Fibroblast of the aortic adventitia (primary cell): ENCODE measurements at regions not wholly inside any gene's neighbourhood (a gene's known extent, or its start where the extent isn't known, plus 50 kb on each side); places are given as distances from the start of the nearest gene placed in this dataset.
"Not testable (repeated sequence)": the region's sequence is repeated elsewhere in the genome, so short reads cannot be mapped to it uniquely, and the experiment has no call there.

Experiments
- DNase-seq: peaks from one replicate; pipeline ENCODE4 v3.0.0-alpha.2; 2010; ENCODE audit warnings: low read depth
- H3K4me3 ChIP-seq: 2 replicates; pipeline ENCODE4 v1.5.1; 2011; ENCODE audit warnings: low read depth, mild to moderate bottlenecking, control low read depth, low read length, moderate library complexity
- TF ChIP-seq, protein P1 (sequence below): IDR thresholded peaks from 2 replicates; pipeline ENCODE4 v1.5.1; 2011; ENCODE audit warnings: mild to moderate bottlenecking, low read length, control low read depth, inconsistent platforms; ENCODE audit not compliant: insufficient read depth

DNA sequence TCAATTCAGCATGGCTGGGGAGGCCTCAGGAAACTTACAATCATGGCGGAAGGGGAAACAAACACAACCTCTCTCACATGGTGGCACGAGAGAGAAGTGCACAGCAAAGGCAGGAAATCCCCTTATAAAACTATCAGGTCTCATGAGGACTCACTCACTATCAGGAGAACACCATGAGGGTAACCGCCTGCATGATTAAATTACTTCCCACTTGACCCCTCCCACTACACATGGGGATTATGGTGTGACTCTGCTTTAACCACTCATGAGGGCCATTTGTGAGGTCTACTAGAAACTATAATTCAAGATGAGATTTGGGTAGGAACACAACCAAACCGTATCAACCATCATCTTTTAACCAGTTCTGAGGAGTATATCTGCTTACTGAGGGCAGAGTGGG is 387.4 kb upstream of the NFIA start:
- TF ChIP-seq, protein P1, sequence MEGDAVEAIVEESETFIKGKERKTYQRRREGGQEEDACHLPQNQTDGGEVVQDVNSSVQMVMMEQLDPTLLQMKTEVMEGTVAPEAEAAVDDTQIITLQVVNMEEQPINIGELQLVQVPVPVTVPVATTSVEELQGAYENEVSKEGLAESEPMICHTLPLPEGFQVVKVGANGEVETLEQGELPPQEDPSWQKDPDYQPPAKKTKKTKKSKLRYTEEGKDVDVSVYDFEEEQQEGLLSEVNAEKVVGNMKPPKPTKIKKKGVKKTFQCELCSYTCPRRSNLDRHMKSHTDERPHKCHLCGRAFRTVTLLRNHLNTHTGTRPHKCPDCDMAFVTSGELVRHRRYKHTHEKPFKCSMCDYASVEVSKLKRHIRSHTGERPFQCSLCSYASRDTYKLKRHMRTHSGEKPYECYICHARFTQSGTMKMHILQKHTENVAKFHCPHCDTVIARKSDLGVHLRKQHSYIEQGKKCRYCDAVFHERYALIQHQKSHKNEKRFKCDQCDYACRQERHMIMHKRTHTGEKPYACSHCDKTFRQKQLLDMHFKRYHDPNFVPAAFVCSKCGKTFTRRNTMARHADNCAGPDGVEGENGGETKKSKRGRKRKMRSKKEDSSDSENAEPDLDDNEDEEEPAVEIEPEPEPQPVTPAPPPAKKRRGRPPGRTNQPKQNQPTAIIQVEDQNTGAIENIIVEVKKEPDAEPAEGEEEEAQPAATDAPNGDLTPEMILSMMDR: no peak
- H3K4me3 ChIP-seq: no peak overlapping the region
- no peak for DNase-seq

DNA sequence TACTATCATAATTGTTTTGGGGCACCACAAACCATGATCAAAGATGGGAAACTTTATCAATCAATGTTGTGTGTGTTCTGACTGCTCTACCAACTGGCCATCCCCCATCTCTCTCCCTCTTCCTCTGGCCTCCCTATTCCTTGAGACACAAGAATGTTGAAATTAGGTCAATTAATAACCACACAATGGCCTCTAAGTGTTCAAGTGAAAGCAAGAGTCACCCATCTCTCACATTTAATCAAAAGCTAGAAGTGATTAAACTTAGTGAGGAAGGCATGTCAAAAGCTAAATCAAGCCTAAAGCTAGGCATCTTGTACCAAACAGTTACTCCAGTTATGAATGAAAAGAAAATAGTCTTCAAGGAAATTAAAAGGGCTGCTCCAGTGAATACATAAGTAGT is 390.3 kb upstream of the NFIA start:
- TF ChIP-seq, protein P1: no peak
- no peak for DNase-seq
- no peak overlapping the region for H3K4me3 ChIP-seq

DNA sequence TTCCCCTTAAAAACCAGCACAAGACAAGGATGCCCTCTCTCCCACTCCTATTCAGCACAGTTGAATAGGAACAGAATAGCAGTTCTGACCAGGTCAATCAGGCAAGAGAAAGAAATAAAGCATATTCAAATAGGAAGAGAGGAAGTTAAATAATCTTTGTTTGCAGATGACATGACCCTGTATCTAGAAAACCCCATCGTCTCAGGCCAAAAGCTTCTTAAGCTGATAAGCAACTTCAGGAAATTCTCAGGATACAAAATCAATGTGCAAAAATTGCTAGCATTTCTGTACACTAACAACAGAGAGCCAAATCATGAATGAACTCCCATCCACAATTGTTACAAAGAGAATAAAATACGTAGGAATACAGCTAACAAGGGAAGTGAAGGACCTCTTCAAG is 394.1 kb upstream of the NFIA start:
- DNase-seq, H3K4me3 ChIP-seq: not testable (repeated sequence)

DNA sequence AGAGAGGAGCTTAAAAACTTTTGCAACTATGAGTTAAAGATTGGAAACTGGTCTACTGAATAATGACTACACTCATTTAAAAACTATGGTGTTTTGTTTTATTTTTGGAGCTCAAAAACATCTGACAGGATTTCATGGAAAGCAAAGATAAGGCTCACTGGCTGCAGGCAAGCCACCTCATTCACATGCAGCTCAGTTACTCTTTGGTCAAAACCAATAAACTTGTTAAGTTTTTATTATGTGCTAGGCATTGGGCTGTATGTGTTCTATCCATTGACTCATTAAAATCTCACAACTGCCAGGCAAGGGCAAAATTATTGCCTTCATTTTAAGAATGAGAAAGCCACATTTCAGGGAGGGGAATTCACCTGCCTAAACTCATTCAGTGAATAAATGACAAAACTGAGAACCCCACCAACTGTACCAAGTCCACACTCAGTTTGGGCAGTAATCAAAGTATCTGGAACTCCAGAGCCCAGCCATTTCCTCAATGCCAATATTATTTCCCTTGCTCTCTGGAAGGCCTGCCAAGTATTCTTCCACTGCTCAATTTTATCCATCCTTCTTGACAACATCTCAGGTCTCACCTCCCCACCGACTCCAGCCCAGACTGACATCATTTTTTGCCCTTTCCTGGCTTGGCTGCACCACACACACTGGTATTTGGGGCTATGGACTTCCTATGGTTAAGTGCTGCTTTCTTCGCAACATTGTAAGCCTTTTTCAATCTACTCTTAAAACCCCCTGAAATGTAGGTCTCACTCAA is 401.1 kb upstream of the NFIA start:
- DNase-seq: no peak
- H3K4me3 ChIP-seq: no peak overlapping the region
- TF ChIP-seq, protein P1: no peak

DNA sequence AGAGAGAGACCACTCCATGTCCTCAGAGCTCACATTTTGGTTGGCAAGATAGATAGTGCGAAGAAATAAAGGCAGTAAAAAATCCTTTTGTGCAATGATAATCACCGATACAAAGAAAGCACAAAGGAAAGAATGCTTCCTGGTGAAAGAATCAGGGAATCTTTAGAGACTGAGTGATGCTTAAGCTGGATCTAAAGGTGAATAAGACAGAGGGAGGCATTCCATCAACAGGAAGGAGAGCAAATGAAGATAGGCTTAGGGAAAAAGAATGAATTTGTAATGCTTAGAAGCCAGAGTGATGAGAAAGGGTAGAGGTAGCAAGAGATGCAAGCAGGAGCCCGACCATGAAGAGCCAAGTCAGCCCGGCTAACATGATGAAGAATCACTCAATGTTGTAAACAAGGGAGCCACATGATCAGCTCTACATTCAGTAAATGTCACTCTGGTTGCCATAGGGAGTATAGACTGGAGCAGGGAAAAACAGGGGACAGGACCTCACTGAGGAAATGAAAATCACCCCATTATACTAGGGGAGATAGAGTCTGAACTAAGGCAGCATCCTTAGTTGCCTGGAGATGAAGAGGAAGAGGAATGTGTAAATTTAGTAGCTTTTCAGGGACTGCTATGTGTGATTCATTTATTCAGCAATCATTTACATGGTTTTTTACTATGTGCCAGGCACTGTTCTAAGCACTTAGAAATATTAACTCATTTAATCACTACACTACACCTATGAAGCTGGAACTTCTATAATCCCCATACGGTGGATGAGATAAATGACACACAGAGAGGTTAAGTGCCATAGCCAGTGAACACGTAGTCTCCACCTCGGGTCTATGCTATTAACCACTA is 402.6 kb upstream of the NFIA start:
- TF ChIP-seq, protein P1: no peak
- DNase-seq: no peak

DNA sequence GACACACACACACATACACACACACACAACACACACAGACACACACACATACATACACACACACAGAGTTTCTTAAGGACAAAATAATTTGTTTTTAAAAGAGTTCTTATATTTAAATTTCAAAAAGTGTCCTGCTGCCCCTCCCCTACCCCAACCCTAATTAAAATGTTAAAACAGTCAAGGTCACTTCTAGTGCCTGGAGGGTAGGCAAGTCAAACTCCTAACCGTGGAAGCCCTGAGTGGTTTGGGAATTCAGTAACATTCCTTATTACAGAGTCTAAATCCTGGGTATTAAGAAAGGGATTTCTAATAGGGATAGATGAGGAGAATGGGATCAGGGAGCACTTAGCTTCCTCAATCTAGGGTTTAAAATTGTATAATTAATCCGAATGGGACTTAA is 403.6 kb upstream of the NFIA start:
- no peak overlapping the region for H3K4me3 ChIP-seq
- no peak for DNase-seq
- TF ChIP-seq, protein P1: no peak

More for the DNA sequence above, 402.6 kb upstream of the NFIA start:
- H3K4me3 ChIP-seq: no peak overlapping the region

DNA sequence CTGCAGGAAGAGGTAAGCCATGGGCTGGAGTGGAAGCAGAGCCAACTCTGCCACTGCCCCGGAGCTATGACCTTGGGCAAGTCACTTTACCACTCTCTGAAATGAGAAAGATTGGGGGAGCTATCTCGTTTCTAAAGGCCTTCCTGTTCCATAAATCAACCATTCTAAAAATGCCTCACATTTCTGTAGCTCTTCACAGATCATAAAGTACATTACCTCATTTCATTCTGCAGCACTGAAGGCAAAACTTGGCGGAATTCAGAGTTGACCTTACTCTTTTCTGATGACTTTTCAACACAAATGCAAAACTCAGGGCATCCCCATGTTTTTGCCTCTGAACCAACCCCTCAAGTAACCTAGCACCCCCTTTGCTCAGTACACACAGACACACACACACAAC is 404.0 kb upstream of the NFIA start:
- TF ChIP-seq, protein P1: no peak
- no peak for DNase-seq
- H3K4me3 ChIP-seq: no peak overlapping the region
